ENCODE measurements at regions not wholly inside any gene's neighbourhood (a gene's known extent, or its start where the extent isn't known, plus 50 kb on each side); places are given as distances from the start of the nearest gene placed in this dataset.

- no peak for DNase-seq (ENCODE audit: low read depth)
These were observed 934.3 kb downstream of the DIAPH3 start for GRCh38 chr13:59229401-59229800.

- DNase-seq (ENCODE audit: low read depth): no peak
These were observed 933.9 kb downstream of the DIAPH3 start for GRCh38 chr13:59229861-59230260.

GRCh38 chr13:59230484-59231264 is 933.1 kb downstream of the DIAPH3 start:
- DNase-seq (ENCODE audit: low read depth): peak; percentile 42

- no peak for DNase-seq (ENCODE audit: low read depth)
These were observed 927.3 kb downstream of the DIAPH3 start for GRCh38 chr13:59236309-59236919.

- DNase-seq (ENCODE audit: low read depth): no peak
These were observed 926.8 kb downstream of the DIAPH3 start for GRCh38 chr13:59236944-59237343.

GRCh38 chr13:59247171-59247570 is 916.6 kb downstream of the DIAPH3 start:
- DNase-seq (ENCODE audit: low read depth): peak; percentile 16

- no peak for DNase-seq (ENCODE audit: low read depth)
These were observed 913.2 kb downstream of the DIAPH3 start for GRCh38 chr13:59250336-59251189.

- no peak for DNase-seq (ENCODE audit: low read depth)
These were observed 904.3 kb downstream of the DIAPH3 start for GRCh38 chr13:59259165-59260000.

GRCh38 chr13:59261928-59262488 is 901.7 kb downstream of the DIAPH3 start:
- no peak for DNase-seq (ENCODE audit: low read depth)

GRCh38 chr13:59263531-59263930 is 900.2 kb downstream of the DIAPH3 start:
- DNase-seq (ENCODE audit: low read depth): no peak

GRCh38 chr13:59266478-59267063 is 897.2 kb downstream of the DIAPH3 start:
- DNase-seq (ENCODE audit: low read depth): peak; percentile 20

- DNase-seq (ENCODE audit: low read depth): peak; percentile 98
These were observed 894.3 kb downstream of the DIAPH3 start for GRCh38 chr13:59269476-59269875.

GRCh38 chr13:59270327-59270726 is 893.4 kb downstream of the DIAPH3 start:
- peak; percentile 72 for DNase-seq (ENCODE audit: low read depth)

- peak; percentile 12 for DNase-seq (ENCODE audit: low read depth)
These were observed 888.6 kb downstream of the DIAPH3 start for GRCh38 chr13:59274958-59275727.

- no peak for DNase-seq (ENCODE audit: low read depth)
These were observed 887.3 kb downstream of the DIAPH3 start for GRCh38 chr13:59276436-59276835.

GRCh38 chr13:59277106-59277505 is 886.6 kb downstream of the DIAPH3 start:
- no peak for DNase-seq (ENCODE audit: low read depth)

GRCh38 chr13:59279028-59279427 is 884.7 kb downstream of the DIAPH3 start:
- DNase-seq (ENCODE audit: low read depth): no peak

GRCh38 chr13:59279576-59279975 is 884.2 kb downstream of the DIAPH3 start:
- DNase-seq (ENCODE audit: low read depth): no peak

- DNase-seq (ENCODE audit: low read depth): peak; percentile 28
These were observed 883.4 kb downstream of the DIAPH3 start for GRCh38 chr13:59280297-59280696.

GRCh38 chr13:59281453-59281852 is 882.3 kb downstream of the DIAPH3 start:
- DNase-seq (ENCODE audit: low read depth): no peak

Data from renal cortical epithelial cell (primary cell).